ENCODE measurements at regions not wholly inside any gene's neighbourhood (a gene's known extent, or its start where the extent isn't known, plus 50 kb on each side); places are given as distances from the start of the nearest gene placed in this dataset.
A peak's percentile ranks its signal among the peaks of the same experiment; 100 is the strongest.
"Not testable (repeated sequence)": the region's sequence is repeated elsewhere in the genome, so short reads cannot be mapped to it uniquely, and the experiment has no call there.

DNA sequence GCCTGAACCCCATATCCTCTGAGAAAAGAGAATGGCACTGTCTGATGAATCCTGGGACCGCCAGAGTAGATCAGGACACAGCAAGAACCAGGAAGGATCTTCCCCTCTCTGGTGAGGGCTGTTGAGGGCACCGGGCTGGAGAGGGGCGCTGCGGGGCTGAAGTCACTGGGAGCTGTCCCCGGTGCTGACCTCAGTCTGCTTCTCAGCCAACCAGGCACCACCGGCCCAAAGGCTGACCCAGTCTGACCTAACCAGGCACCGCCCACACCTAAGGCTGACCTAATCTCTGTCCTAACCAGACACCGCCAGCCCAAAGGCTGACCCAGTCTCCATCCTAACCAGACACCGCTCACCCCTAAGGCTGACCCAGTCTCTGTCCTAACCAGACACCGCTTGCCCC is 82.8 kb downstream of the CPZ start:
- peak; percentile 58 for DNase-seq

DNA sequence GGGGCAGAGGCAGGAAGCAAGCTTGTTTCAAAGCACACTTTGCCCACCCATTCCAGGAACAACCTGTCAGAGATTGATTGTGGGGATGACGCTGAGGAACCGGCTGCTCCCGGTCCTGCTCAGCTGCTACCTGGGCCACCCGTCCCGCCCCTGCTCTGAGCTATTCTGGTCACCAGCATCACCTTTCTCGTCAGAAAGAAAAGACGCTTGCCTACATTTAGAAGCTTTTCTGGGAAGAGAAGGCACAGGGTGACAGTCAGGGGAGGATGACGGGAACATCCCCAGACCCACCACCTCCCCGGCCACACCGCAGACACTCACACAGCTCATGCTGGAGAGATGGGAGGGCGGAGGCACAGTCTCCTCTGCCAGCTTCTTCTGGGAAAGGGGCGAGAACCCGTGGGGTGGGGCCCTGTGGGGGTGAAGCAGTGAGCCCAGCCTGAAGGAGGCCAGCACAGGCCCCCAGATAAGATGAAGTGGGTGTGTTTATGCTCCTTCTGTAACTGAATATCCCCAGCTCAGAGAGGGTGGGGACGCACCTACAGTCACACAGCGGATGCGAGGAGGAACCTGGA is 81.8 kb downstream of the CPZ start:
- DNase-seq = no peak

DNA sequence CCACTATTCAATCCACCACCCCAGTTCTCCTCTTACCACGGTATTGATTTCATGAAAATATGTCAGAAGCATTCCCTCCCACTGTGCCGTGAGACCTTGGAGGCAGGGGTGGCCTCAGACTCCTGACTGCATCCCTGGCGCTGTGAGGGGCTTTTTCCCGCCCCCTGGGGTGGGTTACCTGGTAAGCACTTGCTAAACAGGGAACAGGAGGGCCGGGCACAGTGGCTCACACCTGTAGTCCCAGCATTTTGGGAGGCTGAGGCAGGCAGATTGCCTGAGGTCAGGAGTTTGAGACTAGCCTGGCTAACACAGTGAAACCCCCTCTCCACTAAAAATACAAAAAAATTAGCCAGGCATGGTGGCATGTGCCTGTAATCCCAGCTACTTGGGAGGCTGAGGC is 80.5 kb downstream of the CPZ start:
- DNase-seq = not testable (repeated sequence)

DNA sequence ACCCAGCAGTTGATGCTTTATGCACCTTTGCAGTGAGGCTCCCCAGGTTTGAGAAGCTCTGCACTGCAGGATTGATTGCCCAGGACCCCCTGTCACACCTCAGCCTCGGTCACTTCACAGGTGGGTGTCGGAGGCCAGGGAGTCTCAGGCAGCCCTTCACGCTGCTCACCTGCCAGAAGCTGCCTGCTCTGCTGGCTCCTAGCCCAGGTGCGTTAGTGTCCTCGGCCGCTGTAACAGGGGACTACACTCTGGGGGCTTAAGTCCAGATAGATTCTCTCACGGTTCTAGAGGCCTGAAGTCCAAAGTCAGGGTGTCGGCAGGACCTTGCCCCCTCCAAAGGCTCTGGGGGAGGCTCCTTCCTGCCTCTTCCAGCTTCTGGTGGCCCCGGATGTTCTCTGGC is 79.9 kb downstream of the CPZ start:
- no peak for DNase-seq

- DNase-seq = no peak
Measured at GRCh38 chr4:8671712-8672290, 79.2 kb downstream of the CPZ start.

Measured in tongue (tissue), 1 donor.